WTC11 (cell line): ENCODE measurements at regions not wholly inside any gene's neighbourhood (a gene's known extent, or its start where the extent isn't known, plus 50 kb on each side); places are given as distances from the start of the nearest gene placed in this dataset.
"Not testable (repeated sequence)": the region's sequence is repeated elsewhere in the genome, so short reads cannot be mapped to it uniquely, and the experiment has no call there.

Experiments
- ATAC-seq: fragments of 200-7000 bp; cut with Tn5 transposase; 2 replicates; pipeline ENCODE4 v1.10.0; 2021; ENCODE audit warnings: mild to moderate bottlenecking, moderate library complexity
- CTCF ChIA-PET: fragments of 300-600 bp; sonication (Branson Sonifier 250); formaldehyde crosslinking; loops from one replicate; lab custom pipeline; 2021; ENCODE audit warnings: antibody characterized with exemption; lab: Charles Lee
- POLR2A ChIA-PET: fragments of 350-600 bp; sonication (Branson Sonifier 250); formaldehyde crosslinking; loops from one replicate; lab custom pipeline; 2021; ENCODE audit warnings: antibody characterized with exemption; lab: Charles Lee
- DNase-seq: peaks from one replicate; pipeline ENCODE4 v3.0.0; 2021; ENCODE audit warnings: low spot score
- H3K27ac Mint-ChIP-seq: 2 replicates; pipeline ENCODE4 v1.8.0; 2021; ENCODE audit warnings: mixed read lengths
- H3K27me3 Mint-ChIP-seq: 2 replicates; pipeline ENCODE4 v1.8.0; 2021; ENCODE audit warnings: low read depth, mild to moderate bottlenecking, moderate library complexity, mixed read lengths
- H3K36me3 Mint-ChIP-seq: 2 replicates; pipeline ENCODE4 v1.8.0; 2021; ENCODE audit warnings: mixed read lengths
- H3K4me1 Mint-ChIP-seq: 2 replicates; pipeline ENCODE4 v1.8.0; 2022; ENCODE audit warnings: mixed read lengths
- H3K4me3 Mint-ChIP-seq: 2 replicates; pipeline ENCODE4 v1.8.0; 2021; ENCODE audit warnings: mild to moderate bottlenecking, moderate library complexity, mixed read lengths
- H3K9me3 Mint-ChIP-seq: 2 replicates; pipeline ENCODE4 v1.8.0; 2021; ENCODE audit warnings: mixed read lengths
- ATF1 ChIP-seq: sonication (generic); formaldehyde crosslinking; IDR thresholded peaks from 2 replicates; pipeline ENCODE4 v1.8.1; 2023; ENCODE audit warnings: mild to moderate bottlenecking, moderate library complexity, missing genetic modification reagents
- ATF2 ChIP-seq: sonication (generic); formaldehyde crosslinking; IDR thresholded peaks from 2 replicates; pipeline ENCODE4 v1.8.1; 2022; ENCODE audit warnings: low read depth, missing genetic modification reagents, borderline replicate concordance
- ATF6 ChIP-seq: sonication (generic); formaldehyde crosslinking; IDR thresholded peaks from 2 replicates; pipeline ENCODE4 v1.8.1; 2023; ENCODE audit warnings: mild to moderate bottlenecking, missing genetic modification reagents
- ETV6 ChIP-seq: sonication (generic); formaldehyde crosslinking; IDR thresholded peaks from 2 replicates; pipeline ENCODE4 v1.8.1; 2022; ENCODE audit warnings: mild to moderate bottlenecking, missing genetic modification reagents
- FOXJ3 ChIP-seq: sonication (generic); formaldehyde crosslinking; IDR thresholded peaks from 2 replicates; pipeline ENCODE4 v1.9.0; 2021; ENCODE audit warnings: missing genetic modification reagents, mild to moderate bottlenecking, borderline replicate concordance
- FOXP1 ChIP-seq: sonication (generic); formaldehyde crosslinking; IDR thresholded peaks from 2 replicates; pipeline ENCODE4 v1.8.0; 2022; ENCODE audit warnings: missing genetic modification reagents, mild to moderate bottlenecking, moderate library complexity, borderline replicate concordance
- GTF2I ChIP-seq: fragments of 250-450 bp; sonication (Bioruptor Pico); conservative IDR thresholded peaks from 2 replicates; pipeline ENCODE4 v1.4.0; 2021; ENCODE audit warnings: mild to moderate bottlenecking
- HMGA2 ChIP-seq: fragments of 250-450 bp; sonication (Bioruptor Pico); IDR thresholded peaks from 2 replicates; pipeline ENCODE4 v1.4.0; 2021; ENCODE audit warnings: mild to moderate bottlenecking, moderate library complexity
- HMGXB4 ChIP-seq: sonication (generic); formaldehyde crosslinking; IDR thresholded peaks from 2 replicates; pipeline ENCODE4 v1.8.1; 2023; ENCODE audit warnings: mild to moderate bottlenecking, moderate library complexity, missing genetic modification reagents
- IRF1 ChIP-seq: sonication (generic); formaldehyde crosslinking; IDR thresholded peaks from 2 replicates; pipeline ENCODE4 v1.8.0; 2023; ENCODE audit warnings: missing genetic modification reagents
- JUN ChIP-seq: sonication (generic); formaldehyde crosslinking; IDR thresholded peaks from 2 replicates; pipeline ENCODE4 v1.8.0; 2023; ENCODE audit warnings: mild to moderate bottlenecking, missing genetic modification reagents
- MAX ChIP-seq: sonication (generic); formaldehyde crosslinking; IDR thresholded peaks from 2 replicates; pipeline ENCODE4 v1.8.0; 2022; ENCODE audit warnings: mild to moderate bottlenecking, missing genetic modification reagents
- MLX ChIP-seq: sonication (generic); formaldehyde crosslinking; IDR thresholded peaks from 2 replicates; pipeline ENCODE4 v1.8.1; 2023; ENCODE audit warnings: mild to moderate bottlenecking, missing genetic modification reagents, moderate library complexity
- NFE2L1 ChIP-seq: sonication (generic); formaldehyde crosslinking; IDR thresholded peaks from 2 replicates; pipeline ENCODE4 v1.8.1; 2023; ENCODE audit warnings: missing genetic modification reagents
- NR2C2 ChIP-seq: sonication (generic); formaldehyde crosslinking; IDR thresholded peaks from 2 replicates; pipeline ENCODE4 v1.8.0; 2022; ENCODE audit warnings: mild to moderate bottlenecking, missing genetic modification reagents
- SP1 ChIP-seq: sonication (generic); formaldehyde crosslinking; conservative IDR thresholded peaks from 2 replicates; pipeline ENCODE4 v1.8.1; 2022; ENCODE audit warnings: missing genetic modification reagents
- USF1 ChIP-seq: sonication (generic); formaldehyde crosslinking; IDR thresholded peaks from 2 replicates; pipeline ENCODE4 v1.8.0; 2022; ENCODE audit warnings: mild to moderate bottlenecking, missing genetic modification reagents
- ZNF281 ChIP-seq: sonication (generic); formaldehyde crosslinking; IDR thresholded peaks from 2 replicates; pipeline ENCODE4 v1.8.0; 2023; ENCODE audit warnings: mild to moderate bottlenecking, missing genetic modification reagents
- ZNF671 ChIP-seq: fragments of 250-450 bp; sonication (Bioruptor Pico); IDR thresholded peaks from 2 replicates; pipeline ENCODE4 v1.8.0; 2021; ENCODE audit warnings: mild to moderate bottlenecking

GRCh38 chrY:7529396-7529795 lies 617.8 kb upstream of the AMELY start (continued):
- TF ChIP-seq ATF6 (CRISPR knock-in tag), result no peak
- TF ChIP-seq FOXP1 (CRISPR knock-in tag), result no peak
- no peak for TF ChIP-seq IRF1 (CRISPR knock-in tag)
- TF ChIP-seq NR2C2 (CRISPR knock-in tag), result no peak
- TF ChIP-seq MAX, result no peak
- no peak for TF ChIP-seq SP1

- POLR2A ChIA-PET, DNase-seq, H3K4me3 Mint-ChIP-seq, H3K36me3 Mint-ChIP-seq, H3K27ac Mint-ChIP-seq, ATAC-seq, H3K4me1 Mint-ChIP-seq, CTCF ChIA-PET, H3K9me3 Mint-ChIP-seq, H3K27me3 Mint-ChIP-seq: not testable (repeated sequence)
These were observed 616.0 kb upstream of the AMELY start for GRCh38 chrY:7527568-7527967.

- no peak for DNase-seq
- no peak for ATAC-seq
- Mint-ChIP-seq H3K36me3 (no peaks in the 10 kb centered on the region), H3K4me3 (no peak overlapping the region)
- TF ChIP-seq NR2C2 (CRISPR knock-in tag) (no peak), ETV6 (CRISPR knock-in tag) (no peak), ATF2 (no peak), ZNF281 (CRISPR knock-in tag) (no peak), ZNF671 (no peak), GTF2I (CRISPR knock-in tag) (no peak), JUN (no peak), MAX (no peak), HMGXB4 (CRISPR knock-in tag) (no peak), MLX (no peak), NFE2L1 (no peak), FOXJ3 (no peak), SP1 (no peak), ATF1 (CRISPR knock-in tag) (no peak), HMGA2 (CRISPR knock-in tag) (no peak), USF1 (CRISPR knock-in tag) (no peak)
- TF ChIP-seq, all 79 proteins: peak for 0
- Mint-ChIP-seq H3K27ac (no peak overlapping the region), H3K4me1 (no peaks in the 10 kb centered on the region), H3K27me3 (no peaks in the 10 kb centered on the region), H3K9me3 (no peaks in the 10 kb centered on the region)
- POLR2A ChIA-PET, result no interaction called here
- CTCF ChIA-PET, result no interaction called here
These were observed 606.8 kb upstream of the AMELY start for GRCh38 chrY:7518387-7518786.
